ENCODE measurements at regions not wholly inside any gene's neighbourhood (a gene's known extent, or its start where the extent isn't known, plus 50 kb on each side); places are given as distances from the start of the nearest gene placed in this dataset.

DNA sequence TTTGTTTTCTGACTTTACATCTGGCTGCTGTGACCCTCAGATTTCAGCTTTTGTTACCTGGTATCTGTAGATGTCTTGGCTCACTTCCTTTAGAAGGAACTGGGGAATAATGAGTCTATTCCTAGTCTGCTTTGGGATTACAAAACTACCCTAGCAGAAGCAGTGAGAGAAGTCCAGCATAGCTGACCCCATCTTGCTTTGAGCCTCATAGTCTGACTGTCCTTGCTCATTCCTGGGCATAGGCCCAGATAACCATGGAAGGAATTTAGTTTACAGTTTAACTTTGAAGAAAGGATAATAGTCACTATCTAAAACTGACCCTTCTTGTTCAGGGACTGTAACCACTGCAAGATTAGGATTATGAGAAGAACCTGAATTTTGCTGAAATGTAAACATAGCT is 163.0 kb upstream of the HNMT start:
- ATAC-seq (replicated peaks) (no peak), DNase-seq (no peak)
- peaks cover 7% of the 10 kb centered on the region in 2 donors for H3K9me3 Mint-ChIP-seq
- H3K27ac Mint-ChIP-seq, result no peak overlapping the region
- H3K4me1 Mint-ChIP-seq (ENCODE audit: low read depth in 2 of 2), result no peaks in the 10 kb centered on the region
- no peaks in the 10 kb centered on the region for H3K27me3 Mint-ChIP-seq
- no peak overlapping the region for H3K4me3 Mint-ChIP-seq
- no peaks in the 10 kb centered on the region for H3K36me3 Mint-ChIP-seq (ENCODE audit: insufficient read depth)

DNA sequence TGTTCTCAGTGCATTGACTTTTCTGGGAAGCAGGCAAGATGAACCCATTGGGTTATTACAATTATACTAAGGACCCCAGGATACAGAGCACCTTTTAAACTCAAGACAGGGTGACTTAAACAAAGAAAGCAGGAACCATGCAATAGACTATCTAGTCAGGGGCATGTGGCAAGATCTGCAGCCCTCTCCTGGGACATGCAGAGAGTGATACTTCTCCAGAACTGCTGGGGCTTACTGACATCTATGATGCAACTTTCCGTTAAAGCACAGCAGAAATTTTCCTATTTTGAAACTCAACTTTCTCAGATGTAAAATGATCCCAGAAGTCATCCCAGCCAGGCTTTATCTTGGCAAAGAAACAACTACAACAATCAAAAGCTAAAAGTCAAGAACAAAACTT is 162.2 kb upstream of the HNMT start:
- Mint-ChIP-seq H3K4me3 (no peak overlapping the region), H3K4me1 (ENCODE audit: low read depth in 2 of 2) (no peaks in the 10 kb centered on the region), H3K27me3 (no peaks in the 10 kb centered on the region), H3K36me3 (ENCODE audit: insufficient read depth) (no peaks in the 10 kb centered on the region), H3K27ac (no peak overlapping the region), H3K9me3 (peaks cover under 1 to 6% of the 10 kb centered on the region in 2 donors)
- no peak for DNase-seq
- no peak for ATAC-seq (replicated peaks)

GRCh38 chr2:137806068-137806805 is 158.0 kb upstream of the HNMT start:
- Mint-ChIP-seq H3K27me3 (no peaks in the 10 kb centered on the region), H3K9me3 (peaks cover 0 to 3% of the 10 kb centered on the region in 2 donors), H3K36me3 (ENCODE audit: insufficient read depth) (no peaks in the 10 kb centered on the region), H3K4me3 (no peak overlapping the region), H3K27ac (no peak overlapping the region), H3K4me1 (ENCODE audit: low read depth in 2 of 2) (no peaks in the 10 kb centered on the region)
- no peak for ATAC-seq (replicated peaks)
- no peak for DNase-seq

GRCh38 chr2:137809252-137809651 is 155.0 kb upstream of the HNMT start:
- H3K4me1 Mint-ChIP-seq (ENCODE audit: low read depth in 2 of 2), result no peaks in the 10 kb centered on the region
- ATAC-seq (replicated peaks) (no peak), DNase-seq (no peak)
- no peaks in the 10 kb centered on the region for H3K9me3 Mint-ChIP-seq
- H3K4me3 Mint-ChIP-seq, result no peak overlapping the region
- H3K27ac Mint-ChIP-seq, result no peak overlapping the region
- no peaks in the 10 kb centered on the region for H3K36me3 Mint-ChIP-seq (ENCODE audit: insufficient read depth)
- H3K27me3 Mint-ChIP-seq, result no peaks in the 10 kb centered on the region

DNA sequence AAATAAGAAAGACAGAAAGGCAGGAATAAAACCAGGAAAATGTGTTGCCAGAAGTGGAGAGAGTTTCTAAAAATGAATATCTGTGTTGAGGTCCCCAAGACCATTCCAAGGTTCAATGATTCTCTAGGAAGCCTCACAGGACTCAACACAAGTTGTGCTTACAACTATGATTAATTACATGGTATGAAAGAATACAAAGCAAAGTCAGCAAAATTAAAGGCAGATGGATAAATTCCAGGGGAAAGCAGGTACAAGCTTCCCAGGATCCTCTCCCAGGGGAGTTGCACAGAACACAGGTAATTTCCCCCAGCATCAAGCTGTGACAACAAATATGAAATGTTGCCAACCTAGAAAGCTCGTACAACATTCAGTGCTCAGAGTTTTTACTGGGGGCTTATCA is 154.4 kb upstream of the HNMT start:
- H3K36me3 Mint-ChIP-seq (ENCODE audit: insufficient read depth), result no peaks in the 10 kb centered on the region
- H3K4me3 Mint-ChIP-seq, result no peak overlapping the region
- H3K9me3 Mint-ChIP-seq, result no peaks in the 10 kb centered on the region
- H3K27ac Mint-ChIP-seq, result no peak overlapping the region
- ATAC-seq (replicated peaks) (no peak), DNase-seq (no peak)
- no peaks in the 10 kb centered on the region for H3K4me1 Mint-ChIP-seq (ENCODE audit: low read depth in 2 of 2)
- H3K27me3 Mint-ChIP-seq, result no peaks in the 10 kb centered on the region

DNA sequence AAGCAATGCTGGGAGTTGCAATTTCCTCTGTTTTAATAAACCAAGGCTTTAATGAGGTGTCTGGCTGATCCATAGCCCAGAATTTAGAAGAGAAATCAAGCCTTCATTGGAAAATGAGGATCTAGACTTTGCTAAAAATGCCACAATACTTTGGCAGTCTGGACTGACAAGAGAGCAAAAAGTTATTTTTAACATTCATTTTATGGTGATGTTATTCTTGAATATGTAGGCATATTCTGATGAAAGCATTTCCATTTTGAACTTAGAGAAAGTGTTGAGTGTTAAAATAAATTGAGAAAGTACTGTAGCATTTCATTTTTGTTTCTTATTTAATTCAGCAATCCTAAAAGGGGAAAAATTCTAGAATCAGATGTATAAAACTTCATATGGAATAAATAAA is 151.8 kb upstream of the HNMT start:
- no peak overlapping the region for H3K4me3 Mint-ChIP-seq
- H3K36me3 Mint-ChIP-seq (ENCODE audit: insufficient read depth), result no peaks in the 10 kb centered on the region
- ATAC-seq (replicated peaks) (no peak), DNase-seq (no peak)
- H3K27me3 Mint-ChIP-seq, result no peaks in the 10 kb centered on the region
- H3K4me1 Mint-ChIP-seq (ENCODE audit: low read depth in 2 of 2), result no peaks in the 10 kb centered on the region
- no peaks in the 10 kb centered on the region for H3K9me3 Mint-ChIP-seq
- H3K27ac Mint-ChIP-seq, result no peak overlapping the region

DNA sequence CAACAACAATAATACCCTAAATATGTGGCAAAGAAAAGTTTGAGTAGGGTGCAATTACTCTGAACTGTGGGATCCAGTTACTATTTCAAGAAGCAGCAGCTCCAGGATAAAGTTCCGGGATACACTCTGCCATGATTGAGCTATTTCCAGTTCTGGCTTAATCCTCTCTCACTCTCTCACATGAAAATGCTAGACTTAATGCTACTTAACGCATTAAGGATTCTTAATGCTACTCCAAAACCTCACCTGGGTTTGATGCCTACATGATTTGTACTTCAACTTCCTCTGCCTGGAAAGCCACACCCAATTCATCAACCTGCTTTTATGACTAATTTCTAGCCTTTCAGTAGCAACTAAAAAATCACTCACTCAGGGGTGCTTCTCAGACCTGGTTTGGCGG is 151.1 kb upstream of the HNMT start:
- H3K9me3 Mint-ChIP-seq, result no peaks in the 10 kb centered on the region
- no peak overlapping the region for H3K27ac Mint-ChIP-seq
- DNase-seq (no peak), ATAC-seq (replicated peaks) (no peak)
- H3K36me3 Mint-ChIP-seq (ENCODE audit: insufficient read depth), result no peaks in the 10 kb centered on the region
- no peaks in the 10 kb centered on the region for H3K27me3 Mint-ChIP-seq
- no peaks in the 10 kb centered on the region for H3K4me1 Mint-ChIP-seq (ENCODE audit: low read depth in 2 of 2)
- no peak overlapping the region for H3K4me3 Mint-ChIP-seq

GRCh38 chr2:137817058-137817457 is 147.2 kb upstream of the HNMT start:
- no peak overlapping the region for H3K4me3 Mint-ChIP-seq
- no peaks in the 10 kb centered on the region for H3K9me3 Mint-ChIP-seq
- DNase-seq, result no peak
- H3K4me1 Mint-ChIP-seq (ENCODE audit: low read depth in 2 of 2), result no peaks in the 10 kb centered on the region
- no peak for ATAC-seq (replicated peaks)
- H3K36me3 Mint-ChIP-seq (ENCODE audit: insufficient read depth), result no peaks in the 10 kb centered on the region
- peaks cover 0 to under 1% of the 10 kb centered on the region in 2 donors for H3K27me3 Mint-ChIP-seq
- no peak overlapping the region for H3K27ac Mint-ChIP-seq

DNA sequence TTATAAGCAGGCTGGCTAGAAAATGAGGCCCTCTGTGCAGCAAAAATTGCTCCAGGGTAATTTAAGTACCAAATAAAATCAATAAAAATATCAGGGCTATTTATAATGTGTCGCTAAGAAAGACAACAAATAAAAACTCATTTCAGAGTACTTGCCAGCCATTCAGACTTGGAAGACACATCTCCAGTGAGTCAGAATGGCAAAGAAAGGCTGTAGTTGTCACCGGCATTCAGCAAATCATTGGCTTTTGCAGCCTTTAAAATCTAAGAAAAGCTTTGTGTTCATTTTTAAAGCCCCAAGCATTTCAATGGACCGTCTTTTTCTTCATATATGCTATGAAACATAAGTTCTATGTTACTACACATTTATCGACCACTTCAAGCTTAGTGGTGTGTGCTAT is 141.1 kb upstream of the HNMT start:
- Mint-ChIP-seq H3K4me3 (no peak overlapping the region), H3K27me3 (peaks cover 0 to 6% of the 10 kb centered on the region in 2 donors), H3K27ac (no peak overlapping the region), H3K36me3 (ENCODE audit: insufficient read depth) (no peaks in the 10 kb centered on the region), H3K4me1 (ENCODE audit: low read depth in 2 of 2) (no peaks in the 10 kb centered on the region), H3K9me3 (peaks cover 0 to 3% of the 10 kb centered on the region in 2 donors)
- DNase-seq (no peak), ATAC-seq (replicated peaks) (no peak)

DNA sequence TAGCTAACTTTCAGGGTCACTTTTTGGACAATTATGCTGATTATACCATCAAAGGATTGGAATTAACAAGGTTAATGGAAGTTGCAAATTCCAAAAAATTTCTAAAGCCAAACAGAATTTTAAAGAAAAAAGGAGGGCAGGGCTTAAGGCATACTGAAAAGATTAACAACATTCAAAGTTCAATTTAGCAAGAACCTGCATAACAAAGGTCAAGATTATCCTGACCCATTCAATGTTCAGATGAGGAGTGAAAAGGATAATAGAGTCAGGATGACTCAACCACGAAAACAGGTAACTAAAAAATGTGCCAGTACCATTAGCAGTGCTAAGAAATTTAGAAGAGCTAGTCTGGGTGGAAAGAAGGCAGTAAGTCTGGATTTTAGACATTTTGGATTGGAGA is 139.8 kb upstream of the HNMT start:
- Mint-ChIP-seq H3K4me1 (ENCODE audit: low read depth in 2 of 2) (no peaks in the 10 kb centered on the region), H3K27ac (no peak overlapping the region), H3K36me3 (ENCODE audit: insufficient read depth) (no peaks in the 10 kb centered on the region), H3K27me3 (peaks cover 0 to 6% of the 10 kb centered on the region in 2 donors), H3K9me3 (peaks cover 0 to 3% of the 10 kb centered on the region in 2 donors), H3K4me3 (no peak overlapping the region)
- DNase-seq (no peak), ATAC-seq (replicated peaks) (no peak)

- Mint-ChIP-seq H3K4me3 (no peak overlapping the region), H3K9me3 (peaks cover 0 to 3% of the 10 kb centered on the region in 2 donors), H3K36me3 (ENCODE audit: insufficient read depth) (no peaks in the 10 kb centered on the region), H3K27me3 (peaks cover 0 to 6% of the 10 kb centered on the region in 2 donors), H3K27ac (no peak overlapping the region), H3K4me1 (ENCODE audit: low read depth in 2 of 2) (no peaks in the 10 kb centered on the region)
- ATAC-seq (replicated peaks) (no peak), DNase-seq (no peak)
Measured at GRCh38 chr2:137826373-137827372, 137.6 kb upstream of the HNMT start.

DNA sequence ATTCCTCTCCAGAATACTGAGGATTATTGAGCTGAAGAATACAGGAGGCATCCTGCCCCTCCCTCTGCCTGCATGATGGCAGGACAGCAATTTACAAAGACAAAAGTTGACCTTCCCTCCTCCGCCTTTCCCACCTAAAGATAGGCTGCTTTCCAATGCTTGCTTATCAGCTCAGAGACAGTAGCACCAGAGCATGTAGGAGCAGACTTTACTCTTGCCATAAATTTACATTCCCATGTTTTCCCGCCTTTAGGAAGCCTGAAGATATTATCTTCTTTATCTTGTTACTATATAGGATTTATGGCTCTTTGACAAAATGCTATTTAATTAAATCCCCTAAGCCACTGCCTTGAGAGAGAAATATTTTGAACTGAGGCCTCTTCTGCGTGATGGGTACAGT is 135.6 kb upstream of the HNMT start:
- H3K4me3 Mint-ChIP-seq, result no peak overlapping the region
- H3K36me3 Mint-ChIP-seq (ENCODE audit: insufficient read depth), result no peaks in the 10 kb centered on the region
- no peaks in the 10 kb centered on the region for H3K9me3 Mint-ChIP-seq
- H3K27ac Mint-ChIP-seq, result no peak overlapping the region
- no peaks in the 10 kb centered on the region for H3K4me1 Mint-ChIP-seq (ENCODE audit: low read depth in 2 of 2)
- DNase-seq (no peak), ATAC-seq (replicated peaks) (no peak)
- no peaks in the 10 kb centered on the region for H3K27me3 Mint-ChIP-seq

GRCh38 chr2:137829251-137829650 is 135.0 kb upstream of the HNMT start:
- Mint-ChIP-seq H3K9me3 (no peaks in the 10 kb centered on the region), H3K27me3 (no peaks in the 10 kb centered on the region), H3K4me3 (no peak overlapping the region), H3K27ac (no peak overlapping the region), H3K4me1 (ENCODE audit: low read depth in 2 of 2) (no peaks in the 10 kb centered on the region), H3K36me3 (ENCODE audit: insufficient read depth) (no peaks in the 10 kb centered on the region)
- ATAC-seq (replicated peaks) (no peak), DNase-seq (no peak)

Measured in effector memory CD8-positive, alpha-beta T cell (primary cell).